Stomach (tissue), 8 donors: ENCODE measurements at regions not wholly inside any gene's neighbourhood (a gene's known extent, or its start where the extent isn't known, plus 50 kb on each side); places are given as distances from the start of the nearest gene placed in this dataset.

ENCODE experiments used
- DNase-seq, 2 donors: peaks; one replicate each; pipeline versions ENCODE4 v3.0.0 to v3.0.0-alpha.2; 2013 to 2019
- H3K27ac ChIP-seq, 5 donors: fragments of 200-600 bp in 4 of 5; sonication (generic) in 4 of 5; one replicate each; pipeline ENCODE4 v1.5.1; 2013 to 2019; ENCODE audit warnings: mild to moderate bottlenecking in 1 of 5, moderate library complexity in 1 of 5
- H3K27me3 ChIP-seq, 3 donors: fragments of 200-600 bp; sonication (generic); one replicate each; pipeline ENCODE4 v1.5.1; 2017 to 2019; ENCODE audit warnings: mixed run types in 1 of 3
- H3K36me3 ChIP-seq, 4 donors: fragments of 200-600 bp; sonication (generic); 1 replicate in 3 of 4; 2 replicates in 1 of 4; pipeline ENCODE4 v1.5.1; 2016 to 2019
- H3K4me1 ChIP-seq, 4 donors: fragments of 200-600 bp; sonication (generic); one replicate each; pipeline ENCODE4 v1.5.1; 2016 to 2019
- H3K4me3 ChIP-seq, 4 donors: fragments of 200-600 bp; sonication (generic) in 3 of 4; one replicate each; pipeline ENCODE4 v1.5.1; 2016 to 2019; ENCODE audit warnings: mild to moderate bottlenecking in 1 of 4
- H3K9me3 ChIP-seq, 4 donors: fragments of 200-600 bp; sonication (generic); one replicate each; pipeline ENCODE4 v1.5.1; 2016 to 2019
- CTCF ChIP-seq, 7 experiments: fragments of 450-650 bp in 4 of 7; fragments of 200-600 bp in 3 of 7; sonication (generic) in 3 of 7; IDR thresholded peaks; one replicate each; pipeline ENCODE4 v1.5.1; 2016 to 2019; ENCODE audit warnings: antibody characterized with exemption in 7 of 7, control low read depth in 2 of 7, mild to moderate bottlenecking in 1 of 7
- EP300 ChIP-seq: sonication (generic); formaldehyde crosslinking; IDR thresholded peaks from one replicate; pipeline ENCODE4 v1.6.1; 2017; ENCODE audit warnings: antibody characterized with exemption
- POLR2A ChIP-seq, 4 donors: fragments of 450-650 bp; IDR thresholded peaks; one replicate each; pipeline ENCODE4 v1.6.1; 2016; ENCODE audit warnings: antibody characterized with exemption in 4 of 4, control low read depth in 2 of 4, mild to moderate bottlenecking in 1 of 4, moderate library complexity in 1 of 4
- POLR2AphosphoS5 ChIP-seq, 3 donors: sonication (generic); formaldehyde crosslinking; IDR thresholded peaks; one replicate each; pipeline ENCODE4 v1.6.1; 2016; ENCODE audit warnings: antibody characterized with exemption in 3 of 3
- WGBS, 5 donors: extraction: QIAGEN DNeasy Blood & Tissue Kit in 3 of 5; methylation state at CpG; one replicate each; pipeline versions ENCODE4 v1.1.5 to v1.1.7; 2013 to 2018; 5-methylcytosine and 5-hydroxymethylcytosine counted together
- intact Hi-C: fragments of 100-400 bp; cut with DNase I; formaldehyde crosslinking; loops from one replicate; pipeline ENCODE4 v1.15.1; 2023; ENCODE audit warnings: low total_unique reads
- donor health status: healthy with polysubstance abuse.
- donor health status: Bipolar disorder and iron deficiency.
- donor health status: healthy.

- Histone ChIP-seq H3K9me3 (no peaks in the 10 kb centered on the region), H3K36me3 (no peaks in the 10 kb centered on the region), H3K4me3 (no peak overlapping the region), H3K27me3 (no peaks in the 10 kb centered on the region), H3K27ac (no peak overlapping the region), H3K4me1 (no peaks in the 10 kb centered on the region)
- TF ChIP-seq POLR2A (IDR thresholded peaks at IDR 0.05), result no peak
- TF ChIP-seq POLR2AphosphoS5 (IDR thresholded peaks at IDR 0.05), result no peak
- 41 to 84% (median 67%) methylated on average over 1 to 2 of the region's 2 CpGs for WGBS, 5 donors
- DNase-seq, result no peak
- intact Hi-C loops, result no loop called here
Measured at GRCh38 chr1:193841857-193842256, 655.4 kb upstream of the B3GALT2 start.

- no peak for TF ChIP-seq EP300
- TF ChIP-seq POLR2A (IDR thresholded peaks at IDR 0.05), result no peak
- no peak for TF ChIP-seq CTCF (IDR thresholded peaks at IDR 0.05)
- no peak for TF ChIP-seq POLR2AphosphoS5 (IDR thresholded peaks at IDR 0.05)
Measured at GRCh38 chr1:193831465-193831864, 645.1 kb upstream of the B3GALT2 start.

GRCh38 chr1:193827516-193827915, 641.1 kb upstream of the B3GALT2 start:
- 89 to 97% (median 93%) methylated on average over 1 of the region's 1 CpG for WGBS, 5 donors
- Histone ChIP-seq H3K4me1 (no peaks in the 10 kb centered on the region), H3K9me3 (peaks cover 0 to 28% (median 11%) of the 10 kb centered on the region in 4 donors), H3K27me3 (no peaks in the 10 kb centered on the region), H3K36me3 (no peaks in the 10 kb centered on the region), H3K27ac (no peak overlapping the region), H3K4me3 (no peak overlapping the region)
- intact Hi-C loops, result no loop called here
- no peak for DNase-seq
- no peak for TF ChIP-seq POLR2AphosphoS5 (IDR thresholded peaks at IDR 0.05)
- no peak for TF ChIP-seq POLR2A (IDR thresholded peaks at IDR 0.05)
- no peak for TF ChIP-seq EP300
- TF ChIP-seq CTCF (IDR thresholded peaks at IDR 0.05), result no peak

More at GRCh38 chr1:193831465-193831864, 645.1 kb upstream of the B3GALT2 start:
- DNase-seq, result no peak
- Histone ChIP-seq H3K4me1 (no peaks in the 10 kb centered on the region), H3K27ac (no peak overlapping the region), H3K36me3 (no peaks in the 10 kb centered on the region), H3K9me3 (peaks cover 0 to 28% (median 11%) of the 10 kb centered on the region in 4 donors), H3K27me3 (no peaks in the 10 kb centered on the region), H3K4me3 (no peak overlapping the region)
- intact Hi-C loops, result no loop called here
- WGBS, 5 donors, result 55 to 94% (median 90%) methylated on average over 1 of the region's 1 CpG

GRCh38 chr1:193819376-193819775, 633.0 kb upstream of the B3GALT2 start:
- intact Hi-C loops, result no loop called here
- peaks cover 0 to 12% (median 0%) of the 10 kb centered on the region in 4 donors for H3K9me3 ChIP-seq
- TF ChIP-seq POLR2AphosphoS5 (IDR thresholded peaks at IDR 0.05), result no peak
- TF ChIP-seq POLR2A (IDR thresholded peaks at IDR 0.05), result no peak
- no peak for TF ChIP-seq EP300
- TF ChIP-seq CTCF (IDR thresholded peaks at IDR 0.05), result no peak
- no peak overlapping the region for H3K27ac ChIP-seq
- H3K36me3 ChIP-seq, result no peaks in the 10 kb centered on the region
- no peaks in the 10 kb centered on the region for H3K4me1 ChIP-seq
- H3K4me3 ChIP-seq, result no peak overlapping the region
- H3K27me3 ChIP-seq, result no peaks in the 10 kb centered on the region
- DNase-seq, result no peak

- H3K9me3 ChIP-seq, result no peaks in the 10 kb centered on the region
- 71 to 83% (median 73%) methylated on average over 2 of the region's 2 CpGs for WGBS, 5 donors
- TF ChIP-seq POLR2A (IDR thresholded peaks at IDR 0.05) (no peak), POLR2AphosphoS5 (IDR thresholded peaks at IDR 0.05) (no peak), EP300 (no peak), CTCF (IDR thresholded peaks at IDR 0.05) (no peak)
- no peaks in the 10 kb centered on the region for H3K36me3 ChIP-seq
- no peak for DNase-seq
- intact Hi-C loops, result no loop called here
- H3K4me3 ChIP-seq, result no peak overlapping the region
- no peaks in the 10 kb centered on the region for H3K27me3 ChIP-seq
- H3K27ac ChIP-seq, result no peak overlapping the region
- no peaks in the 10 kb centered on the region for H3K4me1 ChIP-seq
Measured at GRCh38 chr1:193807208-193807607, 620.8 kb upstream of the B3GALT2 start.
